HG03432 (cell line): ENCODE measurements at regions not wholly inside any gene's neighbourhood (a gene's known extent, or its start where the extent isn't known, plus 50 kb on each side); places are given as distances from the start of the nearest gene placed in this dataset.

Experiments
- ATAC-seq: cut with Tn5 transposase; IDR thresholded peaks from one replicate; pipeline ENCODE4 v1.9.1; 2021; ENCODE audit warnings: mild to moderate bottlenecking, moderate library complexity; ENCODE audit not compliant: unreplicated experiment

GRCh38 chr22:48644997-48645396 is 1182.7 kb downstream of the BRD1 start:
- no peak for ATAC-seq

- no peak for ATAC-seq
Observed at GRCh38 chr22:48644108-48644507, 1183.6 kb downstream of the BRD1 start.

- ATAC-seq, result no peak
Observed at GRCh38 chr22:48643066-48643731, 1184.5 kb downstream of the BRD1 start.

- ATAC-seq, result no peak
Observed at GRCh38 chr22:48642550-48642949, 1185.1 kb downstream of the BRD1 start.

- ATAC-seq, result no peak
Observed at GRCh38 chr22:48641906-48642475, 1185.7 kb downstream of the BRD1 start.

- ATAC-seq, result no peak
Observed at GRCh38 chr22:48640890-48641841, 1186.5 kb downstream of the BRD1 start.

- no peak for ATAC-seq
Observed at GRCh38 chr22:48639896-48640748, 1187.6 kb downstream of the BRD1 start.

- ATAC-seq, result no peak
Observed at GRCh38 chr22:48639021-48639795, 1188.5 kb downstream of the BRD1 start.

GRCh38 chr22:48637231-48637630 is 1190.4 kb downstream of the BRD1 start:
- no peak for ATAC-seq

- no peak for ATAC-seq
Observed at GRCh38 chr22:48636746-48637145, 1190.9 kb downstream of the BRD1 start.

- ATAC-seq, result no peak
Observed at GRCh38 chr22:48635816-48636215, 1191.9 kb downstream of the BRD1 start.

- no peak for ATAC-seq
Observed at GRCh38 chr22:48635031-48635430, 1192.6 kb downstream of the BRD1 start.

- no peak for ATAC-seq
Observed at GRCh38 chr22:48633996-48634836, 1193.5 kb downstream of the BRD1 start.

- ATAC-seq, result no peak
Observed at GRCh38 chr22:48632646-48633246, 1194.9 kb downstream of the BRD1 start.

- ATAC-seq, result no peak
Observed at GRCh38 chr22:48631288-48631863, 1196.3 kb downstream of the BRD1 start.

GRCh38 chr22:48630848-48631247 is 1196.8 kb downstream of the BRD1 start:
- ATAC-seq, result no peak

- ATAC-seq, result no peak
Observed at GRCh38 chr22:48630433-48630754, 1197.3 kb downstream of the BRD1 start.

- no peak for ATAC-seq
Observed at GRCh38 chr22:48629631-48630432, 1197.8 kb downstream of the BRD1 start.
